ENCODE measurements at regions not wholly inside any gene's neighbourhood (a gene's known extent, or its start where the extent isn't known, plus 50 kb on each side); places are given as distances from the start of the nearest gene placed in this dataset.
"Not testable (repeated sequence)": the region's sequence is repeated elsewhere in the genome, so short reads cannot be mapped to it uniquely, and the experiment has no call there.

DNA sequence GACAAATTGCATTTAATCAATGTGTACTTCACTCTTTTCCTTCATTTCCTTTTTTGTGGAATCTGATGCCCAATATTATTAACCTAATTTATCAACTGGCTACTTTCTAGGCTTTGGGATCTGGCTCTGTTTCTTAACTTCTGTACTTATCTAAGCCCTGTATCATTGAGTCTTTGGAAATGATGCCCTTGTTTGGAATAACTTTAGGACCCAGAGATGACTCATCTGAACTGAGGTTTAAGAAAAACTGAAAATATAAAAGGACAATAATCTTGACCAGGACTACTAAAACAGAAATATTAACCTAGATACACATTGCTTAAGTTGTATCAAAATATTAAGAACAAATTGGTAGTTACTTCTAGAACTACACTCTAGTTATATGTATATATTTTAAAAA, 600.8 kb downstream of the CPS1 start:
- no peak for DNase-seq

DNA sequence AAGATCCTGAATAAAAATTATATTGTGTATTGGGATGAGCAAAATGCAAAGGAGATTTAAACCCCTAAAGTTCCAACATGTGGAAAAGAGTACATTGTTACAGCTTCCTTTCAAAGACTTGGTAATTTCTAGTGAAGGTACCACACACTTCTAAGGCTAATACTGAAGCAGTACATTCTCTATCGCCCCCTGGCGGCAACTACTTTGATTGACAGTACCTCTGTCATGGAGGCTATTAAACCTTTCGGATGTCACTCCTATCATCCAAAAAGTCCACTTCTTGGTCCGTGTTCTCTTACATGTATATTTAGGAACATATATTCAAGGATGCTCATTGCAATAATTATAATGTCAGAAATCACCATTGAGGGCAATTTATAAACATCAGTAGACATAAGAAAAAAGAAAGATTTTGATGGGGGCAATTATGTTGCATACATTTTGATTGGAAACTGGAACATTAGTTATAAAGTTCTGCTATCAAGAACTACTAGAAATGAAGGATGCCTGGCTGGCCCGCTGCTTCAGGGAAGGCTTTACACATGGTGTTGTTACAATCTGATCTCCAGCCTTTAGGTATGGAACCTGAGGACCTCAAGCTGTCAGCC, 601.6 kb downstream of the CPS1 start:
- DNase-seq: peak; percentile 14

DNA sequence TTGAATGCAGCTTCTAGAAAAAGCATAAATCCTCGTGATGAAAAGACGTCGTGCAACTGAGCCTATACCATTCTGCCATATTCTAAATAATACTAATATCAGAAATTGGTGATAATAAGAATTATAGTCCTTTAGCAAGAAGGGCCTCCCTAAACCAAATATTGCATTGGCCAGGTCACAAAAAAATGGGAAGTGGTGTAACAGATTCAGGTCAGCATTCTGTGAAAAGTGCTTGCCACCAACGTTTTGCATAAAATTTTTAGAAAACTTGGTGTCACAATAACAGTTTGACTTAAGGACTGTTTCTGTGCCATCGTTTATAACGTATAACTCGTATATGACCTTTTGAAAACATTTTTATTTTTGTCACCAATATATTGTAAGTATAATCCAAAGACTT, 603.6 kb downstream of the CPS1 start:
- no peak for DNase-seq

DNA sequence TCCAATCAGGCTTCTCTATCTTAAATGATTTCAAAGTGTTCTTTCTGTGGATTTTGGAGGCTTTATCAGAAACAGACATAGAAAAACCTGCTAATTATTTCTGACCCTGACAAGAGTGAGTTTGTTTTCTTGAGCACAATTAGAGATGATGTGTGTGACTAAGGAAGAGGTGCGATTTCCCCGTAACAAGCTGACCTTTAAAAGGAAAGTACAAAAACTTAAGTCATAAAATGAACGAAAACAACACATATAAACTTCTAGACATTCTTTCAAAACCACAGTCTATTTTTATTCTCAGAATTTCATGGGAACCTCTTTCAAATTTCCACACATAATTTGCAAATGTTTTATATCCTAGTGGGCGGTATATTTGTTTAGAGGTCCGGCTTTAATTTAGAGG, 604.8 kb downstream of the CPS1 start:
- no peak for DNase-seq

DNA sequence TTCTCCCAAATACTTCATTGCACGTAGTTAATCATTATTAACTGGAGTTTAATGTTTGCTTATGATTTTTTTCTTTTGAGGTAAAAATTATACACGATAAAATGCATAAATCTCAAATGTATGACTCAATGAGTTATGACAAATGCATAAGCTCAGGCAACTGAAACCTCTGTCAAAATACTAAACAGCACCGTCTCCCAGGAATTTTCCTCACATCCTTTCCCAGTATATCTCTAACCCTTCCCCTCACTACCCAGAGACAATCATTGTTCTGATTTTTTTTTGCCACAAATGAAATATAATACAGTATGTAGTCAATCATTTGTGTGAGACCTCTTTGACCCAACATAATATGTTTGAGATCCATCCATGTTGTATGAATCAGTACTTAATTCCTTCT, 606.5 kb downstream of the CPS1 start:
- no peak for DNase-seq

DNA sequence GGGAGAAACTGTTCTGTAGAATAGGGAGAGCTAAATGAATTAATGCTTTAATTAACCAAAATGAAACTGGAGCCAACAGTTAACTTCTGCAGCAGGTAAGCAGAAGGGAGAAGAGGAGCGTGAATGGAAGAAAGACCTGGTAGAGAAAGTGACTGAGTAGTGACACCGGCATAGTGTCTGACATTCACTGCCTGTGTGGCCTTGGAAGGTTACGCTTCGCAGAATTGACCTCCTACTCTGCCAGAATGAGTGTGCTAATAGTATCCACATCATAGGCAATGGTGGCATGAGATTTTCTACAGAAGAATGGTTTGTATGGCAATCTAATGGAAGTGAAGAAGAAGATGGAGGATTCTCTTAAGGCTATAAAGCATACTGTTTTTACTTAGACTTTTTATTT, 614.4 kb downstream of the CPS1 start:
- DNase-seq: no peak

DNA sequence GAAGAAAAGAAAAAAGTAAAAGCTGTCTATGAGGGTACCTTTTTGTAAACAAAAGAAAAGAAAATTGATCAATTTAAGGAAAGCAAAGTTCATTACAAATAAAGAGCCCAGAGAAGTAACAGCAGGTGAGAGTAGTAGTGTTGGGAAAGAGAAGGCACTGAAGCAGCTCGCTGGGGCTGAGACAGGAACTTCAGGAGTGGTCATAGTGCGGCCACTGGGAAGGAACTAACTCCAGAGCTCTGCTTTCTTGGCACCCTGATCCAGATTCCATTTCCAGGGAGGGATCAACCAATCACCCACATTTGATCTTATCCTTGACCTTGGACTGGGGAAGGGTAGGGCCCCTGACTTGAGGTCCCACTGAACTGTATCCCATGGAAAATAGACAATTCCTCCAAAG, 617.6 kb downstream of the CPS1 start:
- DNase-seq: no peak

DNA sequence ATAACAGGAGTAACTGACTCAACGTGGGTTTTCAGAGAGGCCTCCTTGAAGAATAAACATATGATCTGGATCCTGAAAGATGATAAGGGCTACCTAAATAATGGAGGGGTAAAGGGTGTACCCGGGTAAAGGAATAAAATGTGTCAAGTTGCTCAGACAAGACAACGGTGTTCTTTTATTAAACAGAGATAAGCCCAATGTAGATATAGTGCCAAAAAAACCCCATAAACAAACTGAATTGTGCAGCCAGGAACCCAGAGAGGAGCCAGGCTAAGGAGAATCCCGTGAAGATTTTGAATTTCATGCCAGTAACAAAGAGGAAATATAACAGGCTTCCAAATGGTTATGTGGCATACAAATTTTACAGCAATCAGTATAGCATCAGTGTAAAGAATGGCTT, 618.2 kb downstream of the CPS1 start:
- no peak for DNase-seq

DNA sequence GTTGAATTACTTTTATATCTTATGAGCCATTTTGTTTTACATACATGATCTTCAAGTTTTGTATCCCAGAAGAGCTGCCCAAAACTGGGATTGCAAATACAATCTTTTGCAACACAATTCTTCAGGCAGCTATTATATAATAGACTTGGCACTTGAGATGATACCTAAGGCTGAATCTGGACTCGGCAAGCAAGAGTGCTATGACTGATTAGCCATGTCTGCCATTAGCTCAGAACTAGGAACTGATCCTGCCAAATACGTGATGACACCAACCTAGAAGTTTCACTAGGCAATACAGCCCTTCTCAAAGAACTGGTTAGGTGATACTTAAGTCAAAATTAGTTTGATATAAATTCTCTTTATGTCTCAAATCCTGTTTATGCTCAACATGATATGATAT, 619.6 kb downstream of the CPS1 start:
- DNase-seq: no peak

DNA sequence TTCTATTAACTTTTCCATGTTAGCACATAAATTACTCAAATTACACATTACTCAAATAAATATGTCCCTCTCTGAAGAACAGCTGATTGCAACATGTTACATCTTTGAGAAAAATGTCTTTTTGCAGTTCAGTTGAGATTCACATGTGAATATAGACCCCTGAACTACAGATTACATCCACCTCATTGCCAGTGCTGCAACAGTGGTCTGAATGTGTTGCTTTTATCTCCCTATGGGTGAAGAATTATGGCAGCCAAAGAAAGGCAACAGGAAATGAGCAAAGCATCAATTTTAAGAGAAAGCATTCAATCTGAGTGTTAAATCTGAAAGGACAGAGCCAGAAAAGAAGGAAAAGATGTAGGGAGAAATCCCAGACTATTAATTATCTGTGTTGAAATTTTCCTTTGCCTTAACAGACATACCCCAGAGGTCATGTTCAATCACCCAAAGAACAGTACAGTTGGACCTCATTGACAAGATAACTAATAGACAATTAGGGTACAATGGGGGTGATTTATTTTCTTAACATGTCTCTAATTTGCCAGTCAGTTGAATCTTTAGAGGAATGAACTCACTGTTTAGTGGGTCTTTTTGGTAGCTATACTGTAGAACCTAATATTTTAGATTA, 620.2 kb downstream of the CPS1 start:
- no peak for DNase-seq

DNA sequence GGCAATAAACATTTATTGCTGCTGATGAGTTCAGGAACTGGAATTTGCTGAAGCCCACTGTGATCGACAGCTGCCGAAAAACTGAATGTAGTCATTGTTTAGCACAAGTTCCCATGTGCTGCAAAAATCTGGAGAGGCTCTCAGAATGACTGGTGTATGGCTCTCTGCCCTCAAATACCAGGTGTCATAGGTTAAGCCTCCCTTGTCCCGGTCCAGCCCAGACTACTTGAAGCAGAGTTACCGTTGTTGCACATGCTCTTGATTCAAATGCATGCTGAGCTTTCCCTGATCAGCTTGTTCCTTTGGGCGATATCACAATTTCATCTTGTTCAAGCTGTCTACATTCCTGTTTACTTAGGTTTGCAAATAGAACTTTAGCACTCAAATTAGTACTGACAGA, 625.2 kb downstream of the CPS1 start:
- DNase-seq: no peak

DNA sequence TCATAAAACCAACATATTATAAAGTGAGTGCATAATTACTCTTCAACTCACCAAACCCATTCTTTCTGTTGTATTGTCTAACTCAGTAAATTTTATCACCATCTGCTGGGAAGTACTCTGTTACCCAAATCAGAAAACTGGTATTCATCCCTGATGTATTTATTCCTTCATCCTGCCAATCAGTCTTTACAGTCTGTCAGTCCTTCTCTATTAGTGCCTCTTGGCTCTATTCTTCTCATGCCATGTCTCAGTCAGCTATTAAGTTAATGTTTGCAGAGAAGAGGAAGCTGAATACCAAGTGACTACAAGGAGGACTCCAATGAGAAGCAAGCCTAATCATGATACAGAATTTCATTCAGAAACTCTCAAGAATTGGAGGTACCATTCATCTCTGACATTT, 631.2 kb downstream of the CPS1 start:
- no peak for DNase-seq

DNA sequence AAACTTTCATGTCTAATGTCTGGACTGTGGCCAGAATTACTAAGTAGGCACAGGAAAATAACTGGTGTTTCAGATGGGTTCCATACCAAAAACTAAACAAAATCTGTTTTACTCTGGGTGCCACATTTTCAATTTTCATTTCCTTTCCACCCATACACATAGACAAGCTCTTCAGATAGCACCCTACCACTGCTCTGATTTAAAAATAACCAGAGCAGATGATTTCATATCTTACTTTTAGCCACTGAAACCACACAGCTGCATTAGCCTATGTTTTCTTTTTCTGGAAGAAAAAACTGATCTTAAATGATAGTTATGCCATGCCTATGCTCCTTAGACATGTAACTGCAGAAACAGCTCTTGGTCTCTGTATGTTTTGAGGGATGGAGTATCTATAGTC, 647.6 kb downstream of the CPS1 start:
- no peak for DNase-seq

DNA sequence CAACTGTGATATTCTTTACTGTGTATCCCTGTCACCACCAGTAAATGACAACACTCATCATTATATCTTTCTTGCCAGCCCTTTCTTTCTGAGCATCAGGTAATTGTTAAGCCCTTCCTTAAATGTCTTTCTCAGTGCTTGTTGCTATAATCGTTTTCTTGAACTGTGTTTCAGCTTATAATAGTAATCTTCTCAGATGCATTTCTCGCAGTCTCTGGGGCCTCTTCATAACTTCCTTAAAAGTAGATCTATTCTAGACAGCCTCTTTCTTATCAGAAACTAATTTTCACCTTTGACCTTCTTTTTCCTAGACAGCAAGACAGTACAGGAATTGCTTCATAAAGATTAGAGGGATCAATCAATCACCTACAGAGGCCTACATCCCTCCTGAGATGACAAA, 648.1 kb downstream of the CPS1 start:
- no peak for DNase-seq

DNA sequence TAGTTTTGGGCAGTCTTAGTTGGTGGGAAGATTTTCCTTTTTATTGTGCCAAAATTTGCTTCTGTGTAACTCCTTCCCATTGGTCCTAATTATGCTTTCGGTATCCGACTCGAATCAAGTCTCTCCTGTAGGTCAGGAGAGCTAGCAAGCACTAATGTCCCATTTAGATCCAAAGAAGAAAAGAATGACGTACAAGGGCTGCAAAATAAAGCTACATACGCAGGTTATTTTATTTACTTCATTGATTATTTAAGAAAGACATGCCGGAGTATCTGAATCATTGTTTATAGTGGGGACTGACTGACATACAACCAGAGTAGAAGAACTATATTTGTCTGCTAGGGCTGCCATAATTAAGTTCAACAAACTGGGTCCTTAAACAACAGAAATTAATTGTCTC, 648.5 kb downstream of the CPS1 start:
- no peak for DNase-seq

DNA sequence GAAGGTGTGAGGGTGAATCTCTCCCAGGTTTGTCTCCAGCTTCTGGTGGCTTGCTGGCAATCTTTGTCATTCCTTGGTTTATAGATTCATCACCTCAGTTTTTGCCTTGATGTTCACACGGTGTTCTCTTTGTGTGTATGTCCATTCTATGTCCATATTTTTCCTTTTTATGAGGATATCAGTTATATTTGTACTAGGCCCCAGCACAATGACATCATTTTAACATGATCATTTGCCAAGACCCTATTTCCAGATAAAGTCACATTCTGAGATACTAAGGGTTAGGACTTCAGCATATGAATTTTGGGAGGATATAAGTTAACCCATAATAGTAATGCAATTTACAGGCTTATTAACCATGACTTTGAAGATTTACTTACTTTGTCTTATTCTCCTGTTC, 649.0 kb downstream of the CPS1 start:
- no peak for DNase-seq

DNA sequence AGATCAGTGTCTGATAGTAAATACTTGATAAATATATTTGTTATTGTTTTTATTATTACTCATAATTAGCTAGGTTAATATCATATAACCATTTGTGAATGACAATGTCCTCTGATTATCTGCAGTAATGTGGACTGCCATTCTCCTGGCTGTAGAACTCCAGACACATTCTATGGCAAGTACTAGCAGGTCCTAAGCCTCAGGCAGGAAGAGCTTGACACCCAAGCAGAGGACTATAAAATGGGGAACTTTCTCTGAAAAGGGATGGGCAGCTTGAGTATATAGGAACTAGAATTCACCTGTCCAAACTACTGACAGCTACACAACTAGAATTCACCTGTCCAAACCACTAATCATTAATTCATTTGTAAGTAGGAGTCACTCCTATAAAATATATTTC, 649.4 kb downstream of the CPS1 start:
- no peak for DNase-seq

DNA sequence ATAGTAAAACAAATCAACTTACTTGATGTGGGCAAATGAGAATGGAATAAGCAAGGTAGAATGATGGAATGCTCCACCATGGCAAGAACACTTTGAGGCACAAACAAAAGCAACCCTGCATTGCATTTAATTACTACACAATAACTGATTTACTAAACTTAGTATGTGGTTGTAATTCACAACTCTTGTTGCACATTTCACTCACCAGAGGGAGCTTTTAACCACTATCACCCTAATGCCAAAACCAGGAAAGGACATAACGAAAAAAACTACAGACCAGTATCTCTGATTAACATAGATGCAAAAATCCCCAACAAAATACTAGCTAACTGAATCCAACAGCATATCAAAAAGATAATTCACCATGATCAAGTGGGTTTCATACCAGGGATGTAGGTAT, 659.8 kb downstream of the CPS1 start:
- DNase-seq: no peak

DNA sequence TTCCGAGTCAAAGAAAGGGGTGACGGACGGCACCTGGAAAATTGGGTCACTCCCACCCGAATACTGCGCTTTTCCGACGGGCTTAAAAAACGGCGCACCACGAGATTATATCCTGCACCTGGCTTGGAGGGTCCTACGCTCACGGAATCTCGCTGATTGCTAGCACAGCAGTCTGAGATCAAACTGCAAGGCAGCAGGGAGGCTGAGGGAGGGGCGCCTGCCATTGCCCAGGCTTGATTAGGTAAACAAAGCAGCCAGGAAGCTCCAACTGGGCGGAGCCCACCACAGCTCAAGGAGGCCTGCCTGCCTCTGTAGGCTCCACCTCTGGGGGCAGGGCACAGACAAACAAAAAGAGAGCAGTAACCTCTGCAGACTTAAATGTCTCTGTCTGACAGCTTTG, 663.1 kb downstream of the CPS1 start:
- not testable (repeated sequence) for DNase-seq

DNA sequence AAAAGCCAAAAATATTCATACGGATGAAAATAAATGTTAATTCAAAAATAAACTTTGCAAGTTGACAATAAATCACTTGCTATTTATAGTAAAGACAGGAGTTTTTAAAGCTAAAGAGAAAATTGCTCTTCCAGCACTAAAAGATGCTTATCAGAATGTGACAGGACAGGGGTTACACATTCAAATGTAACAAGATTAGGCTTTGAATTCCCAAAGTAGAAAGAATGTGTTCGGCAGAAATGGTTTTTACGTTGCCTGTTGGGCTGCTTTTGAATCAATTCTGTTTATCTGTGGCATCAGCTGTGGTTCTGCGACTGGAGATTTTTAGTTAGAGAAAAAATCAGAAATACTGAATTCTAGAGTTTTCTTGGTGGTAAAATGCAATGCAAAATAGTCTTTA, 669.4 kb downstream of the CPS1 start:
- DNase-seq: no peak

DNA sequence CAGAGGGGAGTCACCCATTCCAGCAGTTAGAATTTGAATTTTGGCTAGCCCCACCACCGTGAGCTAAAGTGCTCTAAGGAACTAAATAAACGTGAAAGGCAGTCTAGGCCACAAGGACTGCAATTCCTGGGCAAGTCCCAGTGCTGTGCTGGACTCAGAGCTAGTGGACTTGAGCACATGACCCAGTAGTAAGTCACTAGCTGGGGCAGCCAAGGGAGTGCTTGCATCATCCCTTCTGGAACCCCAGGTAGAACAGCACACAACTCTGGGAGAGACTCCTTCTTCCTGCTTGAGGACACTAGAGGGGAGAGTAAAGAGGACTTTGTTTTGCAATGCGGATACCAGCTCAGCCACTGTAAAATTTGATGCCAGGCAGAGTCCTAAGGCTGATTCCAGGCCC, 672.2 kb downstream of the CPS1 start:
- no peak for DNase-seq

DNA sequence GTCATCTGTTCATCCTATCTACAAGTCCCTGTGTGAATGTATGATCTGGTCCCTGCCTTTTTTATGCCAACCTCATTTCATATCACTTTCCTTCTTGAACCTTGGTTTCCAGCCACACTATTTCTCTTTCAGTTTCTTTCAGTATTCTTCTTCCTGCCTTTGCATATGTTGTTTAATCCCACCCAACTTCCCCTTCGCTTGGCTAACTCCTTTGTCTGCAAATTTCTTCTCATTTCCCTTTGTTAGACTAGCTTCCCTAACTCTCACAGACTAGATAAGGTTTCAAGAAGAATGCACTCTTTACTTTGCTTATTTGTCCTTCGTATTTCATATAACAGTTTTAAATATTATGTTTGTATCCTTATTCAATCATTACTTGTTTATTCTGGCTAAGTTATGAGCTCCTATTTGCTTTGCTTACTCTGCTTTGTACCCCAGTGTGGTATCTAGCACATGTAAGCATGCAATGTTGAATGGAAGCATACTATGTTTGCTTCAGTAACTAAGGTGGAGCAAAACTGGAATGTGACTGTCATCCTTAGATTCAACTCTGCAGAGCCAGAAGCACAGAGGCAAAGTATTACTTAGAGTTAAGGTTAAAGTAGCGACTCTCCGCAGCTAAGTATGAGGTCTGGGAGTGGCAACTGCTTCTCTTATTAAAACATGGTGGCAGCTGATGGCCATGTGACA, 681.3 kb downstream of the CPS1 start:
- DNase-seq: no peak

DNA sequence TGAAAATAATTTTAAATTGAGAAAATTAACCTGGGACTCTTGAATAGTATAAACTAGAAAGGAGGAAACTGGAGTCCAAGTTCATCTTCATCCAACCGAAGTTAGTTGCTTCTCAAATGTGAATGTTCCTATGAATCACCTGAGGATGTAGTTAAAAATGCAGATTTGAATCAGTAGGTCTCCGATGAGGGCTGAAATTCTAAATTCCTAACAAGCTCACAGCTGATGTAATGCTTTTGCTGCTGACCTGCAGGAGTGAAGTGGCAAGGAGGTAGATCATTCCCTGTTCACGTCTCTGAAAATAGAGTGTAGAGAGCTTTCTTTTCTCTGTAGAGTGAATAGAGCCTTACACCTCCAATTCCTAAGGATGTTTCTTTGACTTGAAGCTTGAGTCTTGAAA, 685.5 kb downstream of the CPS1 start:
- no peak for DNase-seq

DNA sequence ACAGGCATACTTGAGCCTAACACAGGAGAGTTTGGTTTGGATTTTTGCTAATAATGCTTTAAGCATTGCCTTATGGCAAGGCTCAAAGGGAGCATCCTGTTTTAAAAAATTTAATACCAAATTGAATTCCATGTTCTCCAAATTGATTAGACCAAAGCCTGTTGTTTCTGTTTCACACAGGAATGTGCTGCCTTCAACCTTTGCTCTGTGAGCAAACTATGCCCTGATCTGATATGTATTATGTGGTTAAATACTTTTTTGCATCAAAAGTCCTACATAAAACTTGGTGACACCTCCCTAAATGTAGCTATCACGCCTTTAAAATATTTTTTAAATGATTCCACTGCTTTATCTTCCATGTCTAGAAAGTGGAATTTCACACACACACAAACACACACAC, 691.4 kb downstream of the CPS1 start:
- no peak for DNase-seq

DNA sequence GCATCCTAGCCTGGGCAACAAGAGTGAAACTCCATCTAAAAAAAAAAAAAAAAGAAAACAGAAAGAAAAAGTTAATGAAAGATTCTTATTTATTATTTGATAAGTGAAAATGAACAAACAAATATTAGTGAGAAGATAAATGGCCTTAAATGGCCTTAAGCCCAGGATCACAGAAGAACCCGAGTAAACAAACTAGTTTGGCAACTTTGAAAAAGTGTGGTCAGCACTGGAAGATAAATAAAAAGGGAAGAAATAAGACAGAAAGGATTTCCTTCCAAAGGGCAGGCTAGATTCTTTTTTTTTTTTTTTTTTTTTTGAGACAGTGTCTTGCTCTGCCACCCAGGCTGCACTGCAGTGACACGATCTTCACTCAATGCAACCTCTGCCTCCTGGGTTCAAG, 692.4 kb downstream of the CPS1 start:
- DNase-seq: no peak

All from NCI-H1436 treated with DMSO at 0.1 percent for 48 hours (cell line).